HEK293 (cell line): ENCODE measurements at regions not wholly inside any gene's neighbourhood (a gene's known extent, or its start where the extent isn't known, plus 50 kb on each side); places are given as distances from the start of the nearest gene placed in this dataset.

Experiments used
- PRDM1 ChIP-seq: fragments of 450-650 bp; formaldehyde crosslinking; IDR thresholded peaks from 2 replicates; pipeline ENCODE4; 2016; ENCODE audit warnings: missing biosample characterization, missing genetic modification characterization
- TF ChIP-seq, protein P1 (sequence below): fragments of 450-650 bp; formaldehyde crosslinking; IDR thresholded peaks from 2 replicates; pipeline ENCODE4 v1.5.1; 2016; ENCODE audit warnings: missing biosample characterization, missing genetic modification characterization

DNA sequence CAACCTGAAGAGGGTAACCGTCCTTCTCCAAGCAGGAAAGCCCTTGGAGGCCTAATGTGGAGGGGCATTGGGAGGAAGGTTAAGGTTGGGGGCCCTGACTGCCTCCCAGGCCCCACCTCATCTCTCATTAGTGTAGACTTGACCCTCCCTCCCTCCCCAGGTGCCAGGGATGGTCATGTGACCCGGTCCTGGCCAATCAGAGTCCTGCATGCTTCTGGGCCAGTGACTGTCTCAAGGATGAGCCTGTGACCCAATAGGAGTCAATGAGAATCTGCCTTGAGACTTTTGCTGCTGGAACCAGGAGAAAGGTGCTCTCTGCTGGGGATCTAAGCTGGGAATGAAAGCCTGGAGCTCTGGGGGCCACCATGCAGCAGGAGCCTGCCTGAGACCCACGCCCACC is 70.8 kb downstream of the NCOR2 start:
- no peak for TF ChIP-seq PRDM1 (tag by site-specific recombination)
- TF ChIP-seq, protein P1, sequence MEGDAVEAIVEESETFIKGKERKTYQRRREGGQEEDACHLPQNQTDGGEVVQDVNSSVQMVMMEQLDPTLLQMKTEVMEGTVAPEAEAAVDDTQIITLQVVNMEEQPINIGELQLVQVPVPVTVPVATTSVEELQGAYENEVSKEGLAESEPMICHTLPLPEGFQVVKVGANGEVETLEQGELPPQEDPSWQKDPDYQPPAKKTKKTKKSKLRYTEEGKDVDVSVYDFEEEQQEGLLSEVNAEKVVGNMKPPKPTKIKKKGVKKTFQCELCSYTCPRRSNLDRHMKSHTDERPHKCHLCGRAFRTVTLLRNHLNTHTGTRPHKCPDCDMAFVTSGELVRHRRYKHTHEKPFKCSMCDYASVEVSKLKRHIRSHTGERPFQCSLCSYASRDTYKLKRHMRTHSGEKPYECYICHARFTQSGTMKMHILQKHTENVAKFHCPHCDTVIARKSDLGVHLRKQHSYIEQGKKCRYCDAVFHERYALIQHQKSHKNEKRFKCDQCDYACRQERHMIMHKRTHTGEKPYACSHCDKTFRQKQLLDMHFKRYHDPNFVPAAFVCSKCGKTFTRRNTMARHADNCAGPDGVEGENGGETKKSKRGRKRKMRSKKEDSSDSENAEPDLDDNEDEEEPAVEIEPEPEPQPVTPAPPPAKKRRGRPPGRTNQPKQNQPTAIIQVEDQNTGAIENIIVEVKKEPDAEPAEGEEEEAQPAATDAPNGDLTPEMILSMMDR (tag by site-specific recombination) = no peak
